ENCODE measurements at regions not wholly inside any gene's neighbourhood (a gene's known extent, or its start where the extent isn't known, plus 50 kb on each side); places are given as distances from the start of the nearest gene placed in this dataset.
A peak's percentile ranks its signal among the peaks of the same experiment; 100 is the strongest.

GRCh38 chr1:222168621-222169020 lies 379.3 kb downstream of the HHIPL2 start:
- Histone ChIP-seq H4K20me1 (ENCODE audit: insufficient read depth) (no peaks in the 10 kb centered on the region), H3K4me2 (no peak overlapping the region), H3K27ac (no peak overlapping the region), H3K79me2 (ENCODE audit: insufficient read depth, low read depth) (no peaks in the 10 kb centered on the region), H3K27me3 (ENCODE audit: insufficient read depth, low read depth) (no peaks in the 10 kb centered on the region), H2AFZ (ENCODE audit: low read depth) (no peak overlapping the region), H3K4me1 (ENCODE audit: low read depth, poor library complexity, severe bottlenecking) (no peaks in the 10 kb centered on the region), H3K36me3 (ENCODE audit: insufficient read depth) (no peaks in the 10 kb centered on the region), H3K4me3 (IDR thresholded peaks at IDR 0.05; ENCODE audit: insufficient read depth, low read depth, low read length) (no peak overlapping the region), H3K9ac (no peak overlapping the region)
- no peak for TF ChIP-seq CTCF (conservative IDR thresholded peaks at IDR 0.05; ENCODE audit: low read depth, low read length)

- Histone ChIP-seq H3K4me2 (no peak overlapping the region), H3K4me1 (ENCODE audit: low read depth, poor library complexity, severe bottlenecking) (no peaks in the 10 kb centered on the region), H3K79me2 (ENCODE audit: insufficient read depth, low read depth) (no peaks in the 10 kb centered on the region), H3K36me3 (ENCODE audit: insufficient read depth) (no peaks in the 10 kb centered on the region), H3K4me3 (IDR thresholded peaks at IDR 0.05; ENCODE audit: insufficient read depth, low read depth, low read length) (no peak overlapping the region), H2AFZ (ENCODE audit: low read depth) (no peak overlapping the region), H4K20me1 (ENCODE audit: insufficient read depth) (no peaks in the 10 kb centered on the region), H3K27me3 (ENCODE audit: insufficient read depth, low read depth) (no peaks in the 10 kb centered on the region), H3K9ac (no peak overlapping the region), H3K27ac (no peak overlapping the region)
- no peak for TF ChIP-seq CTCF (conservative IDR thresholded peaks at IDR 0.05; ENCODE audit: low read depth, low read length)
These were observed 380.0 kb downstream of the HHIPL2 start for GRCh38 chr1:222167896-222168295.

GRCh38 chr1:222167111-222167510 lies 380.8 kb downstream of the HHIPL2 start:
- Histone ChIP-seq H3K4me3 (IDR thresholded peaks at IDR 0.05; ENCODE audit: insufficient read depth, low read depth, low read length) (no peak overlapping the region), H4K20me1 (ENCODE audit: insufficient read depth) (no peaks in the 10 kb centered on the region), H3K4me2 (no peak overlapping the region), H3K9ac (no peak overlapping the region), H3K4me1 (ENCODE audit: low read depth, poor library complexity, severe bottlenecking) (no peaks in the 10 kb centered on the region), H3K27me3 (ENCODE audit: insufficient read depth, low read depth) (no peaks in the 10 kb centered on the region), H3K36me3 (ENCODE audit: insufficient read depth) (no peaks in the 10 kb centered on the region), H2AFZ (ENCODE audit: low read depth) (no peak overlapping the region), H3K27ac (no peak overlapping the region), H3K79me2 (ENCODE audit: insufficient read depth, low read depth) (no peaks in the 10 kb centered on the region)
- TF ChIP-seq CTCF (conservative IDR thresholded peaks at IDR 0.05; ENCODE audit: low read depth, low read length) = peak; percentile 77

GRCh38 chr1:222165629-222166028 lies 382.3 kb downstream of the HHIPL2 start:
- H3K79me2 ChIP-seq (ENCODE audit: insufficient read depth, low read depth) = no peaks in the 10 kb centered on the region
- no peak overlapping the region for H3K9ac ChIP-seq
- H3K4me3 ChIP-seq (IDR thresholded peaks at IDR 0.05; ENCODE audit: insufficient read depth, low read depth, low read length) = no peak overlapping the region
- no peaks in the 10 kb centered on the region for H3K4me1 ChIP-seq (ENCODE audit: low read depth, poor library complexity, severe bottlenecking)
- H3K27ac ChIP-seq = no peak overlapping the region
- H3K36me3 ChIP-seq (ENCODE audit: insufficient read depth) = no peaks in the 10 kb centered on the region
- H3K27me3 ChIP-seq (ENCODE audit: insufficient read depth, low read depth) = no peaks in the 10 kb centered on the region
- H2AFZ ChIP-seq (ENCODE audit: low read depth) = no peak overlapping the region
- H3K4me2 ChIP-seq = no peak overlapping the region
- H4K20me1 ChIP-seq (ENCODE audit: insufficient read depth) = no peaks in the 10 kb centered on the region
- no peak for TF ChIP-seq CTCF (conservative IDR thresholded peaks at IDR 0.05; ENCODE audit: low read depth, low read length)

Measured in KMS-11 (cell line).